GM19438 (cell line): ENCODE measurements at regions not wholly inside any gene's neighbourhood (a gene's known extent, or its start where the extent isn't known, plus 50 kb on each side); places are given as distances from the start of the nearest gene placed in this dataset.

Experiments used
- ATAC-seq: cut with Tn5 transposase; IDR thresholded peaks from one replicate; pipeline ENCODE4 v1.9.1; 2021; ENCODE audit warnings: low read depth; ENCODE audit not compliant: unreplicated experiment

GRCh38 chr3:193779933-193780332 lies 186.9 kb downstream of the OPA1 start:
- ATAC-seq: no peak

DNA sequence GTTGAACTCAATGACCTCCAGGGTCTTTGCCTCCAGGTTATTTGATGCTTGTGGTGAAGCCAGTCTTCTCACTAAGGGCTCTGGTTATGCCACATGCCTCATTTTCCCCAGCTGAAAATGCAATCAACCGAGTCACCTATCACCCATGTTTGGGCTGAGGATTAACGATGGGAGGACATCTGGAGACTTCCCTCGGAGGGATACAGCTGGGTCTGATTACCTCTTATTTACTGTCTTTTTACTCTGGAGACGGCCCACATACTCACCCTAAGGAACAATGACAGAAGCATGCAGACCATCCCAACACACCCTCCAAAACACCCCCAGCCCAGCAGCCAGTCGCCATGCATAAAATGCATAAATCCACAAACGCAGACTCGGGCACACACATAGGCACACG lies 187.4 kb downstream of the OPA1 start:
- ATAC-seq: no peak

DNA sequence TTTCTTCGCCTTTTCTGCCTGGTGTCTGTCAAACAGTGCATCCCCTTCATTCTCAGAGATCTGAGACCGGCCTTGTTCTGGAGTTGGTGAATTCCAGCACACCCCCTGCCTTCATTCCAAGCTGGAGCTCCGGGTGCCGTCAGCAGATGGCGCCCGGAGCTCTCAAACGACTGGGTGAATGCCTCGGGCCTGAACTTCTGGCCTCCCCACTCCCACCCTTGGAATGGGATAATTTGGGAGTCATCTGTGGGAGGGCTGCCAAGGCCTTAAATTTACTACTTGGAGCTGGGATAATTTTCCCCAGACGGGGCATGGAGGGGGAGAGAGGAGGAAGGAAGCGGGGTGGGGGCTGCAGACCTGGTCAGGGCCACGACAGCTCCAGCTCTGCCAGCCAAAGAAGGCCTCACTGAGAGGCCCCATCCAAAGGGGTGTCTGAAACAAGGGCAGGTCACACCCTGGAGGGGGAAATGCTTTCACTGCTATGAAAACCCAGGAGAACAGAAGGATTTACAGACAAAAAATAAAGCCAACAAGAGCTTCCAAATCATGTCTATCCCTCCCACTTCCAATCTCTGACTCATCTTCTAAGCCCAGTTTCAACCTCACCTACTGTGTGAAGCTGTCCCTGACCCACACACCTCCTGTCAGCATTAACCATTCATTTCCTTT lies 187.9 kb downstream of the OPA1 start:
- no peak for ATAC-seq

DNA sequence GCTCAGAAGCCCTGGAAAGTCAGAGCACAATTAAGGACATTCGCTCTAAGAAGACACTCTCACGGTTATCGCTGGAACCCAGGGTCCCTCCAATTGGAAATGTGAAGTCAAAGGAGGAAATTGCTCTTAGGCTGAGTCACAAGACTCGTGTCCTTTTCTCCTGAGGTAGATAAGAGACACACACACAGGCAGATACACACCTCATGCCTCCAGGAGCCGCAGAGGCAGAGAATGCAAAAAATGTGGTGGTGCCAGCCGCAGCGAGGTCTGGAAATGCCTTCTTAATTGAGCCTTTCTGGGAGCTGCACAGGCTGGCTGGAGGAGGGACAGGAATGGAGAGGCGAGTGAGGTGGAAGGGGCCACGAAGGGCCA lies 189.3 kb downstream of the OPA1 start:
- ATAC-seq: no peak

DNA sequence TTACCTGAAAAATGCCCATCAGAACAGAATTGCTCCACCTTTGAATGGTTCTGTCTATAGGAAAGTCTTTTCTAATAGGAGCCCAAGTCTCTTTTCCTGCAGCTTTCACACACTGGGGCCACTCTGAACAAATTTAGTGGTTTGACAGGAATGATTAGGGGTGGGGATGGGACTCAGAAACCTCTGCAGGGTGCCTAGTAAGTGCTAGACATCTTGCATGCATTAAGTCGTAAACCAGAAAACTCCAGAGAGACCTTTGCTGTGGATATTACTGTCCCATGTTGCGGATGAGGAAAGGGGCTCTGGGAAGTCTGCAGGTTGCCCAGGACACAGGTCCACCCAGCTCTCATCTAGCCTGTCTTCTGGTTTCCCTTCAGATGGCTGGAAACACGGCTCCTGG lies 189.7 kb downstream of the OPA1 start:
- ATAC-seq: no peak

DNA sequence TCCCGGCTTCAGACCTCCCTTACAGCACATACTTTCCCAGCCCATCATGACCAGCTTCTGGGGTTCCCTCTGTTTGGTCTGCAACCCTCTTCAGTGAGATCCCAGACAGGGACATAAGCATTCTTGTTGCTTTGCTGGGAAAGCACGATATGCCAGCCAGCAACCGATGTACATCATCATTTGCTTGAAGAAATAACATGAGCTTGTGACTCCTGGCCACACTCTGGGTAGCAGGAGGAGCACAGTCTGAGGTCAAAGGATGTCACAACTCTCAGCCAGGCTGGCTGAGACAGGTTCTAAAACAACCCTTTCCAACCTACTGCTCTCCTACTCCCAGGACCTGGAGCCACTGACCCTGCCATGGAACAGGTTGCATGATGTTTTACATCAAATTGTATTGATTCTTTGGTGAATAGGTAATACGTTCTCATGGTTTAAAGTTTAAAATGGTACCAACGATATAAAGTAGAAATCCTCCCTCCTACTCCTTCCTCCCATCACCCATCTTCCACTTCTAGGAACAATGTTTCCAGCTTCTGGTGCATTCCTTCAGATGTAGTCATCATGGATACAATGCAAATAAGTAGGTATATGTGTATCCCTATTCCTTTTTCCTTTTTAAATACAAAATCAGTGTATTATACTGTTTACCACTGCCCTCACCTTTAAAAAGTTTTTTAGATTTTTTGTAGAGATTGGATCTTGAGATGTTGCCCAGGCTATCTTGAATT lies 190.3 kb downstream of the OPA1 start:
- no peak for ATAC-seq

DNA sequence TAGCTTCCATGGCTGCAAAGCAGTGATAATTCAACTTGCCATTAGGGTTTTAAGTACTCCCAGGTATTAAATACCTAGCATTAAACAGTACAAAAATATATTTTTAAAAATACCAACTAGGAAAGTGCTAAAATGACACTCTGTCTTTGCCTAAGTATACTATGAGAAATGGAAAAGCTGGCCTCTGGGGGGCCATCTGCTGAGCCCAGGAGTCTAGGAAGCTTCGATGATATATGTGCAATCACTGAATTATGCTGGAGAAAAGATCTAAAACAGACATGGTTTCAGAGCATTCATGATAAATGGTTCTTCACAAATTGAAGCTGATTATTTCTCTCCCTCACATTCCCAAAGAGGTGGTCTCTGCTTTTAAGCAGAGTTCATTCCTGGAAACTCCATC lies 191.8 kb downstream of the OPA1 start:
- ATAC-seq: no peak

GRCh38 chr3:193787496-193787870 lies 194.5 kb downstream of the OPA1 start:
- ATAC-seq: no peak

GRCh38 chr3:193788189-193788991 lies 195.4 kb downstream of the OPA1 start:
- peak; percentile 80 for ATAC-seq

- ATAC-seq: no peak
These were observed 196.4 kb downstream of the OPA1 start for GRCh38 chr3:193789455-193789854.

DNA sequence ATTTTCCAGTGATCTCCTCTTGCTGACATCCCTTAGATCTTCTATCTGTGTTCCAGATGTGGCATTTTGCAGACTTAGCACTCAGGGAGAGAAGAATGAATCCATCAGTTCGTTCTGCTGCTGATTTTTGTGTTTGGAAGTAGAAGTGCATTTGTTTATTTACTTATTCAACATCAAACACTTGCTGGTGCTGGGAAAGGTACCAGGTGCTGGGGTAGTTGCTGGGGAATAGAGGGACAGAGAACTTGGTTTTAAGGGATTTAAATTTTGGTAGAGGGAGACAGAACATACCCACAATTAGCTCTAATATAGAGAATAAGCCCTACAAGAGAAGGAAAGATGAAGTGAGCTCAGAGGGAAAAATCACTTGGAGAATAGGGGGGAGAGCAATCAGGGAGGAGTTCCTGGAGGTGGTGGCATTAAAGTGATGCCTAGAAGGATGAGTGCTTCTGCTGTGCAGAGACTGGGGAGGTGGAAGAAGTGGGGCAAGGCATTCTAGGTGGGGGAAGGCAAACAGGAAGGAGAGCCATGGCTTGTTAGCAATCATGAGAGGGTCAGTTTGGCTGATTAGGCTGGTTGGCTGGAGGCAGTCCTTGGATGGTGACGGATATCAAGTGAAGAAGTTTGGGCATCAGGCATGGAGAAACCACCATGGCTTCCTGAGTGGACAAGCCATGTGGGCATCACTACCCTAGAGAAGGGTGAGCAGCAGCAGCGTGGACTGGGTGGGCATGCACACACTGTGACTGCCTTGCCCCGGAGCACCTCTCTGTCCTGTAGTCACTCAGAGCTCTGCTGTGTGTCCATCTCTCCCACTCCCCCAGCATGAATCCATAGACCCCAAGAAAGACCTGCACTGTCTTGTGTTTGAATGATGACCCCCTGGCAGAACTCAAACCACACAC lies 197.3 kb downstream of the OPA1 start:
- ATAC-seq: no peak

GRCh38 chr3:193791041-193792032 lies 198.3 kb downstream of the OPA1 start:
- no peak for ATAC-seq

GRCh38 chr3:193793123-193793522 lies 200.1 kb downstream of the OPA1 start:
- no peak for ATAC-seq

DNA sequence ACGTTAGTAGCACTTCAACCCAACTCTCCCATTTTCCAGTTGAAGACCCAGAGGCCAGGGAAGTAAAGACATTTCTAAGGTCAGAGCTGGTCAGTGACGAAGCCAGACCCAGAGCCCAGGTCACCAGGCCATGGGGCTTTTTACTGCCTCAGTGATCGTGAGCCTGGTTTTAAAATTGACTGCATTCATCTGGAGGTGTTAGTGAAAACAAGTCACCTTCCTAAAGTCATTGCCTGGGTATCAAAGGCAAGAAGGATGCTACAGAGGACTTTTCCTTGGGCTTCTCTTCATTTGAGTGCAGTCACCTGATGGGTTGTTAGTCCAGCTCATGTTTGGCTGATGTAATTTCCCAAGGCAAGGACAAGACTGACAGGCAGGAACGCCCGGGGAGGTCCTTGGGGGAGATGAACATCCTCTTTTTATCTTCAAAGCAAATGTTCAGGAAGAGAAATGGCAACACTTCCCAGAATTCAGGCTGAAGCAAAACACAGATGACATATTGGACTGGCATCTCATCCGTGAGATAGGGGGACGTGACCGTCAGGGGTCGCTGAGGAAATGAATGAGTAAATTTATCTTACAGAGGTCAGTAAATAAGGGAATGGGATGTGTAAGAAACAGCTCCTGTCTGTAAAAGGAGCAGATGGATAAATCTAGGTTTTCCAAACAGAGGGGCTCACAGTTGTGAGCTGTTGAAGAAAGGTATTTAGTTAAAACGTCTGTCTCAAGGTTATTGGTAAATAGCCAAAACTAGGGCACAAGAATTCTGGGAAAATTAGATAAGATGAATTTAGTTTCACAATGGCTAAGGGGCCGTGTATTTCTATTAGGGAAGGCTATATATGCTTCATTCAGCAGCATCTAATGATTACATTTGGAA lies 201.2 kb downstream of the OPA1 start:
- ATAC-seq: no peak

GRCh38 chr3:193795062-193795690 lies 202.2 kb downstream of the OPA1 start:
- ATAC-seq: no peak

- no peak for ATAC-seq
These were observed 203.1 kb downstream of the OPA1 start for GRCh38 chr3:193796089-193796488.

- no peak for ATAC-seq
These were observed 204.6 kb downstream of the OPA1 start for GRCh38 chr3:193797566-193797965.

GRCh38 chr3:193798051-193798450 lies 205.0 kb downstream of the OPA1 start:
- no peak for ATAC-seq
